ENCODE measurements at regions not wholly inside any gene's neighbourhood (a gene's known extent, or its start where the extent isn't known, plus 50 kb on each side); places are given as distances from the start of the nearest gene placed in this dataset.

- Mint-ChIP-seq H3K9me3 (no peaks in the 10 kb centered on the region), H3K27ac (no peak overlapping the region), H3K4me1 (no peaks in the 10 kb centered on the region), H3K27me3 (peaks cover 8% of the 10 kb centered on the region), H3K4me3 (no peak overlapping the region), H3K36me3 (ENCODE audit: low read depth) (no peaks in the 10 kb centered on the region)
- DNase-seq (no peak), ATAC-seq (no peak)
Measured at GRCh38 chr5:172573986-172574870, 66.8 kb upstream of the NEURL1B start.

GRCh38 chr5:172573120-172573882, 67.8 kb upstream of the NEURL1B start:
- Mint-ChIP-seq H3K4me3 (no peak overlapping the region), H3K27me3 (peaks cover 8% of the 10 kb centered on the region), H3K36me3 (ENCODE audit: low read depth) (no peaks in the 10 kb centered on the region), H3K27ac (no peak overlapping the region), H3K4me1 (no peaks in the 10 kb centered on the region), H3K9me3 (no peaks in the 10 kb centered on the region)
- DNase-seq, result no peak
- no peak for ATAC-seq

GRCh38 chr5:172572440-172572839, 68.6 kb upstream of the NEURL1B start:
- Mint-ChIP-seq H3K27me3 (peaks cover 8% of the 10 kb centered on the region), H3K4me1 (no peaks in the 10 kb centered on the region), H3K36me3 (ENCODE audit: low read depth) (no peaks in the 10 kb centered on the region), H3K27ac (no peak overlapping the region), H3K9me3 (no peaks in the 10 kb centered on the region), H3K4me3 (no peak overlapping the region)
- DNase-seq, result no peak
- ATAC-seq, result no peak

- no peak overlapping the region for H3K27ac Mint-ChIP-seq
- H3K36me3 Mint-ChIP-seq (ENCODE audit: low read depth), result no peaks in the 10 kb centered on the region
- DNase-seq (no peak), ATAC-seq (no peak)
- peaks cover 8% of the 10 kb centered on the region for H3K27me3 Mint-ChIP-seq
- H3K4me1 Mint-ChIP-seq, result no peaks in the 10 kb centered on the region
- H3K4me3 Mint-ChIP-seq, result no peak overlapping the region
- no peaks in the 10 kb centered on the region for H3K9me3 Mint-ChIP-seq
Measured at GRCh38 chr5:172571892-172572291, 69.2 kb upstream of the NEURL1B start.

- ATAC-seq (no peak), DNase-seq (no peak)
- H3K4me3 Mint-ChIP-seq, result no peak overlapping the region
- H3K27me3 Mint-ChIP-seq, result peaks cover 8% of the 10 kb centered on the region
- no peak overlapping the region for H3K27ac Mint-ChIP-seq
- H3K9me3 Mint-ChIP-seq, result no peaks in the 10 kb centered on the region
- no peaks in the 10 kb centered on the region for H3K4me1 Mint-ChIP-seq
- H3K36me3 Mint-ChIP-seq (ENCODE audit: low read depth), result no peaks in the 10 kb centered on the region
Measured at GRCh38 chr5:172571413-172571812, 69.7 kb upstream of the NEURL1B start.

GRCh38 chr5:172570594-172571334, 70.3 kb upstream of the NEURL1B start:
- no peak overlapping the region for H3K4me3 Mint-ChIP-seq
- no peaks in the 10 kb centered on the region for H3K4me1 Mint-ChIP-seq
- peaks cover 8% of the 10 kb centered on the region for H3K27me3 Mint-ChIP-seq
- ATAC-seq (no peak), DNase-seq (no peak)
- no peaks in the 10 kb centered on the region for H3K9me3 Mint-ChIP-seq
- H3K27ac Mint-ChIP-seq, result no peak overlapping the region
- H3K36me3 Mint-ChIP-seq (ENCODE audit: low read depth), result no peaks in the 10 kb centered on the region

GRCh38 chr5:172569861-172570558, 71.1 kb upstream of the NEURL1B start:
- ATAC-seq (no peak), DNase-seq (no peak)
- Mint-ChIP-seq H3K9me3 (no peaks in the 10 kb centered on the region), H3K27me3 (peaks cover 8% of the 10 kb centered on the region), H3K27ac (no peak overlapping the region), H3K4me1 (no peaks in the 10 kb centered on the region), H3K36me3 (ENCODE audit: low read depth) (no peaks in the 10 kb centered on the region), H3K4me3 (no peak overlapping the region)

GRCh38 chr5:172568308-172568910, 72.7 kb upstream of the NEURL1B start:
- no peak for ATAC-seq

GRCh38 chr5:172567843-172568242, 73.2 kb upstream of the NEURL1B start:
- H3K36me3 Mint-ChIP-seq (ENCODE audit: low read depth), result no peaks in the 10 kb centered on the region
- H3K27me3 Mint-ChIP-seq, result peaks cover 5% of the 10 kb centered on the region
- H3K27ac Mint-ChIP-seq, result no peak overlapping the region
- no peak overlapping the region for H3K4me3 Mint-ChIP-seq
- DNase-seq (no peak), ATAC-seq (no peak)
- H3K9me3 Mint-ChIP-seq, result no peaks in the 10 kb centered on the region
- H3K4me1 Mint-ChIP-seq, result no peaks in the 10 kb centered on the region

More at GRCh38 chr5:172568308-172568910, 72.7 kb upstream of the NEURL1B start:
- H3K27me3 Mint-ChIP-seq, result peaks cover 5% of the 10 kb centered on the region
- no peak overlapping the region for H3K4me3 Mint-ChIP-seq
- no peak for DNase-seq
- no peak overlapping the region for H3K27ac Mint-ChIP-seq
- no peaks in the 10 kb centered on the region for H3K36me3 Mint-ChIP-seq (ENCODE audit: low read depth)
- no peaks in the 10 kb centered on the region for H3K9me3 Mint-ChIP-seq
- no peaks in the 10 kb centered on the region for H3K4me1 Mint-ChIP-seq

- Mint-ChIP-seq H3K27ac (no peak overlapping the region), H3K4me3 (no peak overlapping the region), H3K4me1 (no peaks in the 10 kb centered on the region), H3K9me3 (no peaks in the 10 kb centered on the region), H3K36me3 (ENCODE audit: low read depth) (no peaks in the 10 kb centered on the region), H3K27me3 (peaks cover 3% of the 10 kb centered on the region)
- DNase-seq (no peak), ATAC-seq (no peak)
Measured at GRCh38 chr5:172567294-172567693, 73.8 kb upstream of the NEURL1B start.

GRCh38 chr5:172565931-172566665, 75.0 kb upstream of the NEURL1B start:
- peaks cover 3% of the 10 kb centered on the region for H3K27me3 Mint-ChIP-seq
- no peaks in the 10 kb centered on the region for H3K9me3 Mint-ChIP-seq

GRCh38 chr5:172565455-172565854, 75.6 kb upstream of the NEURL1B start:
- no peak for ATAC-seq
- no peaks in the 10 kb centered on the region for H3K36me3 Mint-ChIP-seq (ENCODE audit: low read depth)
- DNase-seq, result no peak
- no peak overlapping the region for H3K27ac Mint-ChIP-seq
- H3K27me3 Mint-ChIP-seq, result peaks cover 3% of the 10 kb centered on the region
- no peak overlapping the region for H3K4me3 Mint-ChIP-seq
- no peaks in the 10 kb centered on the region for H3K4me1 Mint-ChIP-seq
- H3K9me3 Mint-ChIP-seq, result no peaks in the 10 kb centered on the region

More at GRCh38 chr5:172565931-172566665, 75.0 kb upstream of the NEURL1B start:
- no peak for DNase-seq
- no peak overlapping the region for H3K4me3 Mint-ChIP-seq
- H3K36me3 Mint-ChIP-seq (ENCODE audit: low read depth), result no peaks in the 10 kb centered on the region
- no peak for ATAC-seq
- H3K4me1 Mint-ChIP-seq, result no peaks in the 10 kb centered on the region
- no peak overlapping the region for H3K27ac Mint-ChIP-seq

GRCh38 chr5:172564883-172565282, 76.2 kb upstream of the NEURL1B start:
- Mint-ChIP-seq H3K36me3 (ENCODE audit: low read depth) (no peaks in the 10 kb centered on the region), H3K27me3 (peaks cover 3% of the 10 kb centered on the region), H3K4me3 (no peak overlapping the region), H3K9me3 (no peaks in the 10 kb centered on the region), H3K4me1 (no peaks in the 10 kb centered on the region), H3K27ac (no peak overlapping the region)
- ATAC-seq, result no peak
- DNase-seq, result no peak
